SK-N-SH treated with all-trans-retinoic acid at 6 μM for 48 hours (cell line): ENCODE measurements at regions not wholly inside any gene's neighbourhood (a gene's known extent, or its start where the extent isn't known, plus 50 kb on each side); places are given as distances from the start of the nearest gene placed in this dataset.

Source experiments
- ATAC-seq: fragments of 200-7000 bp; cut with Tn5 transposase; 3 replicates; pipeline ENCODE4 v1.9.1; 2020; ENCODE audit warnings: mild to moderate bottlenecking, moderate library complexity
- BACH2 ChIP-seq: fragments of 250-450 bp; sonication (Bioruptor Pico); IDR thresholded peaks from 2 replicates; pipeline ENCODE4 v1.9.0; 2021; ENCODE audit warnings: mild to moderate bottlenecking, borderline replicate concordance
- CSDC2 ChIP-seq: fragments of 250-450 bp; sonication (Bioruptor Pico); IDR thresholded peaks from 2 replicates; pipeline ENCODE4 v1.5.0; 2020; ENCODE audit warnings: mild to moderate bottlenecking, moderate library complexity
- ISL1 ChIP-seq: fragments of 250-450 bp; sonication (Bioruptor Pico); IDR thresholded peaks from 2 replicates; pipeline ENCODE4 v2.1.2; 2022; ENCODE audit warnings: mild to moderate bottlenecking, moderate library complexity
- OSR1 ChIP-seq: fragments of 250-450 bp; sonication (Bioruptor Pico); IDR thresholded peaks from 2 replicates; pipeline ENCODE4 v1.8.0; 2022; ENCODE audit warnings: moderate library complexity, mild to moderate bottlenecking, inconsistent platforms
- POU6F1 ChIP-seq: fragments of 250-450 bp; sonication (Bioruptor Pico); IDR thresholded peaks from 2 replicates; pipeline ENCODE4 v1.8.0; 2021; ENCODE audit warnings: low read depth, mild to moderate bottlenecking, moderate library complexity, borderline replicate concordance
- PPARA ChIP-seq: fragments of 250-450 bp; sonication (Bioruptor Pico); IDR thresholded peaks from 2 replicates; pipeline ENCODE4 v1.5.0; 2020; ENCODE audit warnings: mild to moderate bottlenecking, borderline replicate concordance
- RARB ChIP-seq: fragments of 250-450 bp; sonication (Bioruptor Pico); IDR thresholded peaks from 2 replicates; pipeline ENCODE4 v1.8.0; 2021; ENCODE audit warnings: mild to moderate bottlenecking, moderate library complexity
- SNAI2 ChIP-seq: fragments of 250-450 bp; sonication (Bioruptor Pico); IDR thresholded peaks from 2 replicates; pipeline ENCODE4 v1.5.0; 2020; ENCODE audit warnings: mild to moderate bottlenecking, moderate library complexity
- TCF4 ChIP-seq: fragments of 250-450 bp; sonication (Bioruptor Pico); IDR thresholded peaks from 2 replicates; pipeline ENCODE4 v1.8.0; 2021; ENCODE audit warnings: mild to moderate bottlenecking, moderate library complexity, borderline replicate concordance
- TOX ChIP-seq: fragments of 250-450 bp; sonication (Bioruptor Pico); IDR thresholded peaks from 2 replicates; pipeline ENCODE4 v1.8.0; 2021; ENCODE audit warnings: mild to moderate bottlenecking, moderate library complexity, borderline replicate concordance
- TSHZ2 ChIP-seq: fragments of 250-450 bp; sonication (Bioruptor Pico); IDR thresholded peaks from 2 replicates; pipeline ENCODE4 v1.5.0; 2020; ENCODE audit warnings: mild to moderate bottlenecking, moderate library complexity
- ZFP3 ChIP-seq: fragments of 250-450 bp; sonication (Bioruptor Pico); IDR thresholded peaks from 2 replicates; pipeline ENCODE4 v1.5.0; 2020; ENCODE audit warnings: mild to moderate bottlenecking, moderate library complexity
- ZFP30 ChIP-seq: fragments of 450-650 bp; formaldehyde crosslinking; IDR thresholded peaks from 2 replicates; pipeline ENCODE4 v1.5.0; 2022; ENCODE audit warnings: mild to moderate bottlenecking, moderate library complexity
- ZNF565 ChIP-seq: fragments of 450-650 bp; formaldehyde crosslinking; conservative IDR thresholded peaks from 2 replicates; pipeline ENCODE4 v1.5.0; 2020; ENCODE audit warnings: low read depth, mild to moderate bottlenecking, moderate library complexity
- ZNF70 ChIP-seq: fragments of 450-650 bp; formaldehyde crosslinking; IDR thresholded peaks from 2 replicates; pipeline ENCODE4 v1.5.0; 2020; ENCODE audit warnings: mild to moderate bottlenecking, moderate library complexity
- ZNF8 ChIP-seq: fragments of 450-650 bp; formaldehyde crosslinking; IDR thresholded peaks from 2 replicates; pipeline ENCODE4 v1.5.0; 2020; ENCODE audit warnings: mild to moderate bottlenecking, moderate library complexity

- TF ChIP-seq TSHZ2 = no peak
Observed at GRCh38 chr6:147666255-147666654, 157.8 kb downstream of the SAMD5 start.

GRCh38 chr6:147667082-147667481 is 158.6 kb downstream of the SAMD5 start:
- ATAC-seq = no peak
- TF ChIP-seq POU6F1 (CRISPR knock-in tag) = no peak
- no peak for TF ChIP-seq TCF4 (CRISPR knock-in tag)
- no peak for TF ChIP-seq TOX (CRISPR knock-in tag)
- no peak for TF ChIP-seq PPARA (CRISPR knock-in tag)
- no peak for TF ChIP-seq ZFP3
- no peak for TF ChIP-seq SNAI2 (CRISPR knock-in tag)
- no peak for TF ChIP-seq ISL1 (CRISPR knock-in tag)
- TF ChIP-seq ZFP30 = no peak
- TF ChIP-seq CSDC2 (CRISPR knock-in tag) = no peak
- TF ChIP-seq, all 23 proteins: peak for 0

More at GRCh38 chr6:147666255-147666654, 157.8 kb downstream of the SAMD5 start:
- no peak for ATAC-seq

- no peak for TF ChIP-seq OSR1
- TF ChIP-seq RARB (CRISPR knock-in tag) = no peak
- no peak for ATAC-seq
Observed at GRCh38 chr6:147674099-147674498, 165.6 kb downstream of the SAMD5 start.

GRCh38 chr6:147674794-147675193 is 166.3 kb downstream of the SAMD5 start:
- ATAC-seq = no peak
- TF ChIP-seq BACH2 (no peak), ZNF565 (CRISPR knock-in tag) (no peak), PPARA (CRISPR knock-in tag) (no peak)

- ATAC-seq = no peak
- TF ChIP-seq ZNF70 (CRISPR knock-in tag) (no peak), TOX (CRISPR knock-in tag) (no peak), ZNF8 (CRISPR knock-in tag) (no peak), ZFP3 (peak; percentile 73; the same call in 1 of the 2 replicates), TSHZ2 (no peak), POU6F1 (CRISPR knock-in tag) (no peak)
- TF ChIP-seq, all 23 proteins: peak for 1
Observed at GRCh38 chr6:147675281-147675680, 166.8 kb downstream of the SAMD5 start.
